ENCODE measurements at regions not wholly inside any gene's neighbourhood (a gene's known extent, or its start where the extent isn't known, plus 50 kb on each side); places are given as distances from the start of the nearest gene placed in this dataset.
"Not testable (repeated sequence)": the region's sequence is repeated elsewhere in the genome, so short reads cannot be mapped to it uniquely, and the experiment has no call there.

GRCh38 chr9:82433290-82433931 is 444.8 kb downstream of the SPATA31D1 start:
- intact Hi-C loops (cut with micrococcal nuclease), result not testable (repeated sequence)

- intact Hi-C loops (cut with micrococcal nuclease), result no loop called here
Observed at GRCh38 chr9:82436475-82436874, 447.9 kb downstream of the SPATA31D1 start.

DNA sequence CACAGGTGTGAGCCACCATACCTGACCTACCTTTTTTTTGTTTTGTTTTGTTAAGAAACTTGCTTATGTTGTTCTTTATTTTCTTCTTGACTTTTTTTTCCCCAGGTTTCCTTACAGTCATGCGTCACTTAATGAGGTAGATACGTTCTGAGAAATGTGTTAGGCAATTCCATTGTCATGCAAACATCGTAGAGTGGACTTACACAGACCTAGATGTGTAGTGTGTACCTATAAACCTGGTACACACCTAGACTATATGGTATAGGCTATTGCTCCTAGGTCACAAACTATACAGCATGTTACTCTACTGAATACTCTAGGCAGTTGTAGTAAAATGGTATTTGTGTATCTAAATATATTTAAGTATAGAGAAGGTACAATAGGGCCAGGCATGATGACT is 448.6 kb downstream of the SPATA31D1 start:
- intact Hi-C loops (cut with micrococcal nuclease), result not testable (repeated sequence)

- intact Hi-C loops (cut with micrococcal nuclease), result no loop called here
Observed at GRCh38 chr9:82438581-82438980, 450.0 kb downstream of the SPATA31D1 start.

- intact Hi-C loops (cut with micrococcal nuclease), result no loop called here
Observed at GRCh38 chr9:82443312-82443711, 454.7 kb downstream of the SPATA31D1 start.

GRCh38 chr9:82445556-82445955 is 457.0 kb downstream of the SPATA31D1 start:
- intact Hi-C loops (cut with micrococcal nuclease), result no loop called here

- intact Hi-C loops (cut with micrococcal nuclease), result no loop called here
Observed at GRCh38 chr9:82447343-82447742, 458.8 kb downstream of the SPATA31D1 start.

DNA sequence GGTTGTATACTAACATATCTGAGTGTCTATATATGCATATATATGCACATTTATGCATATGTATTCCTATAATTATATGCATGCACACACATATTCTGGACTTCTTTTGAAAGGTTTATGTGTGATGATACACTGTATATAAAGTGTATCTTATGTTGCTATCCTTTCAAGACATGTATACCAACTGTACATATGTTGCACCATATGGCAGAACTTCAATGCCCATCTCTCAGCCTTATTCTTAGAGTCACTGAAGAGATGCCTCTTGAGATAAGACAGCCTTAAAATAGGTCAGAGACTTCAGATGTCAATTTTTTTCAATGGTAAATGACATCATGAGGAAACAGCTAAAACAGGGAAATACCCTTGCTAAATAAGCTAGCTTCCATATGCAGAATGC is 461.4 kb downstream of the SPATA31D1 start:
- intact Hi-C loops (cut with micrococcal nuclease), result no loop called here

DNA sequence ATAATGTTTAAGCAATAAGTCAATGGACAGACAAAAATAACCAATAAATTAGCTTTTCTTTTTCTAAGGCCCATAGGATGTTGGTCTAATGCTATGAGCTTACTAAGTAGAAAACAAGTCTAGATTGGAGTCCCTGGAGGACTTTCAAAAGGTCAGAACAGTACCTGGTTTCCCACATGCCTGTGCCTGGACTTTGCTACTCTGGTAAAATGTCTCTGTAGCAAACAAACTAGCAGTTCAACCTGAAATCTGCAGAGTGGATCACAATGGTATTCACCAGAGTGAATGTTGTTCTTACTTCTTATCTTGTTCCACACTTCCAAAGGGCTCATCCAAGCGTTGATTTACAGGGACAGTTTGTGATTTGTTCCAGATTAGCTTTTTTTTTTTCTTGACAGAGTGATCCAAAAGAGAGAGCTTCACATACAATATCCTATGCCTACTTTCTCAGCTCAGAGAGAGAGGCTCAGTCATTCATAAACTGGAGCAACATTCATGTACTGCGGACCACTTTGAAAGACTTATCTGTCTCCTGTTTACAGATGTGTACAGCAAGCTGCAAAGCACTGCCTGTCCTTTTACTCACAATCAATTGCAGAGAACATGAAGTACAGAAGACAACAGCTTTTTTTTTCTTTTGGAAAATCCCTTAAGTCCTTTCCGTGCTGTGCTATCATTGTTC is 466.1 kb downstream of the SPATA31D1 start:
- intact Hi-C loops (cut with micrococcal nuclease), result no loop called here

- intact Hi-C loops (cut with micrococcal nuclease), result no loop called here
Observed at GRCh38 chr9:82456642-82457041, 468.1 kb downstream of the SPATA31D1 start.

- intact Hi-C loops (cut with micrococcal nuclease), result no loop called here
Observed at GRCh38 chr9:82457298-82457697, 468.7 kb downstream of the SPATA31D1 start.

DNA sequence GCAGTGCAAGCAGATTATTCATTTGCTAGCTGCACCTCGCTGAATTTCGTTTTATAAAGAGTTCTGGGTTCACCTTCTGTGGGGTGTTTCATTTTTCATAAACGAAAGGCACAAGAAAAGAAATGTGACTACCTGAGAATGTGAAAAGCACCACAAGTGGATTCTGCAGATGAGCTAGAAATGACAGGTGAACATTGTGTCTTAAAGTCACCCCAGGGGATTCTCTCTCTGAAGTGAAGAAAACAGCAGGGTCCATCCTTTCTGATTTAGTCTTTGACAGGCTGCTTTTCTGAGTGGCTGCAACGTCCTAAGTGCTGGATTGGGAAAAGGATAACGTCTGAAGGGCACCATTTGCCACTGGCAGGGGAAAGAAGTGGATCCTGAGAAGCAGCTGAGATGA is 469.3 kb downstream of the SPATA31D1 start:
- intact Hi-C loops (cut with micrococcal nuclease), result no loop called here

DNA sequence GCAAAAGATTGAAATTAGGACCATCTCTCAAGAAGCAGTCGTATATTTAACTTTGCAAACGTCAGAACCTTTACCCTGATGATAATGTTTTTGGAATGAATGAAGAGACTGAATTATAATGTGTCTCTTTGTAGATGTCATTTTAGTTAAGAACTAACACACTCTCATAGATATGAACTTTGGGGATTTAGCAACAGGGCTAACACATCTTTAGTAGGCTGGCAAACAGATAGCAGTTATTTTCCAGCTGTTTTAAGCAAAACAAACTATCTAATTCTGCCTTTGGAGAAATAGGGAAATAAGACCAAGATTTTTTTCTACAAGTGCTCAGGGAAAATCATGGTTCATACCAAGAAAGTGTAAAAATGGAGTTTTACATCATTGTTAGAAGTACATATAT is 469.7 kb downstream of the SPATA31D1 start:
- intact Hi-C loops (cut with micrococcal nuclease), result no loop called here

DNA sequence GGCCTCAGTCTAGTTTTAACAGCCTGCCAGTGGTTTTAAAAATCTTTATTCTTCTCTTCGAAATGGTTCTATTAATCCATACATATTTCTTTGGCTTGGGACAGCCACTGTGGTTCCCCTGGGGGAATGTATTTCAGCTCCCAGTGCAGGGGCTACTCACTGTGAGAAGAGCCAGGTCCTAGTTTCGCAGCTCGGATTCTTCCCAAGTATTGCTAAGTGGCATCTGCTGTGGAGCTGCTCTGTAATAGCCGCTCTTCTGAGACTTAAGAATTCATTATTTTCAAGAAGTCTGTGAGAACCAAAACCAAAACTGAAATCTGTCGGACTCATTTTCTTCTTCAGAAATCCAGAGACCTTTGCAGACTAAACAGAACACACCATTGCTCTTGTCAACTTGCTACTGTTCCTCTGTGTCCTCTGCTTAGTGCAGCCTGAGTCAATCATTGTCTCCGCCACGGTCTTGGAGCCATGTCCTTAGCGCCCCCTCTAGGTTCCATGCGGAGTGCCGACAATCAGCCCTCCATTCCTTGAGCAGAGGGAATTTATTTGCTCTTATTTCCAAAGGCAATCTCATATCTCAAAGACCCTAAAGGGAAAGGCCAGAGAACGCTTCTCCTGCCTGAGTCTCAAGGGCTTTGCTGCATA is 478.2 kb downstream of the SPATA31D1 start:
- intact Hi-C loops (cut with micrococcal nuclease), result no loop called here

GRCh38 chr9:82467436-82467835 is 478.9 kb downstream of the SPATA31D1 start:
- intact Hi-C loops (cut with micrococcal nuclease), result no loop called here

DNA sequence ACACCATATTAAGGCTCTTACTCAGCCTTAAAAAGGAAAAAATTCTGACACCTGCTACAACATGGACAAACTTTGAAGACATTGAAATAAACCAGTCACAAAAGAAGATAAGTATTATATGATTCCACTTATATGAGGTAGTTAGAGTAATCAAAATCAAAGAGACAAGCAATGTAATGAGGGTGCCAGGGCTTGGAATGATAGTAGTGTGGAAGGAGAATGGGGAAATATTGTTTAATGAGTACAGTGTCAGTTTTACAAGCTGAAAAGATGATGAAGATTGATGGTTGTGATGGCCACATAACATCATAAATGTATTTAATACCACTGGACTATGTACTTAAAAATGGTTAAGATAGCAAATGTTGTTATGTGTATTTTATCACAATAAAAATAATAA is 485.7 kb downstream of the SPATA31D1 start:
- intact Hi-C loops (cut with micrococcal nuclease), result no loop called here

- intact Hi-C loops (cut with micrococcal nuclease), result no loop called here
Observed at GRCh38 chr9:82475584-82476301, 487.2 kb downstream of the SPATA31D1 start.

DNA sequence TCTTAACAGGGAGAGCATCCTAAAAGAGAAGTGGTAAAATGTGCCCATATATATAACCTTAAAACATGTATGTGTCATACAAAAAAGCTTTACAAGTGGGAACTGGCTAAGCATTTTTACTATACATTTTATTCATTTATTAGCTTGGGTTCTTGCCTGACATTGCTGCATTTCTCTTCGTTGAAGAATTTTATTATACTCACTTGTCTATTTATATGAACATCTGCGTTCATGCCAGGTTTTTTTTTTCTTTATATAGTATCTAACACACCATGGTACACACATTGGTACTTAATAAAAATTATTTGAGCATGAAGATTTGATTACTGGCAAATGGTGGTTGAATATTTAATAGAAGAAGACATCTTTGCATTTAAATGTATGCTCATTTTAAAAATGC is 492.3 kb downstream of the SPATA31D1 start:
- intact Hi-C loops (cut with micrococcal nuclease), result no loop called here

- intact Hi-C loops (cut with micrococcal nuclease), result no loop called here
Observed at GRCh38 chr9:82487935-82488312, 499.4 kb downstream of the SPATA31D1 start.

GRCh38 chr9:82488313-82489200 is 500.0 kb downstream of the SPATA31D1 start:
- intact Hi-C loops (cut with micrococcal nuclease), result no loop called here

- intact Hi-C loops (cut with micrococcal nuclease), result no loop called here
Observed at GRCh38 chr9:82489201-82489821, 500.7 kb downstream of the SPATA31D1 start.
